ENCODE measurements at regions not wholly inside any gene's neighbourhood (a gene's known extent, or its start where the extent isn't known, plus 50 kb on each side); places are given as distances from the start of the nearest gene placed in this dataset.

GRCh38 chr6:112865131-112865530, 518.0 kb downstream of the RFPL4B start:
- TF ChIP-seq, protein P1, sequence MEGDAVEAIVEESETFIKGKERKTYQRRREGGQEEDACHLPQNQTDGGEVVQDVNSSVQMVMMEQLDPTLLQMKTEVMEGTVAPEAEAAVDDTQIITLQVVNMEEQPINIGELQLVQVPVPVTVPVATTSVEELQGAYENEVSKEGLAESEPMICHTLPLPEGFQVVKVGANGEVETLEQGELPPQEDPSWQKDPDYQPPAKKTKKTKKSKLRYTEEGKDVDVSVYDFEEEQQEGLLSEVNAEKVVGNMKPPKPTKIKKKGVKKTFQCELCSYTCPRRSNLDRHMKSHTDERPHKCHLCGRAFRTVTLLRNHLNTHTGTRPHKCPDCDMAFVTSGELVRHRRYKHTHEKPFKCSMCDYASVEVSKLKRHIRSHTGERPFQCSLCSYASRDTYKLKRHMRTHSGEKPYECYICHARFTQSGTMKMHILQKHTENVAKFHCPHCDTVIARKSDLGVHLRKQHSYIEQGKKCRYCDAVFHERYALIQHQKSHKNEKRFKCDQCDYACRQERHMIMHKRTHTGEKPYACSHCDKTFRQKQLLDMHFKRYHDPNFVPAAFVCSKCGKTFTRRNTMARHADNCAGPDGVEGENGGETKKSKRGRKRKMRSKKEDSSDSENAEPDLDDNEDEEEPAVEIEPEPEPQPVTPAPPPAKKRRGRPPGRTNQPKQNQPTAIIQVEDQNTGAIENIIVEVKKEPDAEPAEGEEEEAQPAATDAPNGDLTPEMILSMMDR (IDR thresholded peaks at IDR 0.05): no peak
- Histone ChIP-seq H3K27ac (no peak overlapping the region), H3K27me3 (no peaks in the 10 kb centered on the region), H3K4me1 (no peaks in the 10 kb centered on the region), H3K9me3 (peaks cover 0 to 10% of the 10 kb centered on the region in 2 donors), H3K36me3 (no peaks in the 10 kb centered on the region), H3K4me3 (no peak overlapping the region)
- DNase-seq (ENCODE audit: low spot score): no peak

GRCh38 chr6:112874881-112875280, 527.8 kb downstream of the RFPL4B start:
- DNase-seq (ENCODE audit: low spot score): no peak
- H3K27me3 ChIP-seq: no peaks in the 10 kb centered on the region

GRCh38 chr6:112877134-112878100, 530.3 kb downstream of the RFPL4B start:
- H3K36me3 ChIP-seq: no peaks in the 10 kb centered on the region
- no peak overlapping the region for H3K4me3 ChIP-seq
- peak overlapping the region in 1 of 2 donors; percentile 27 for H3K27ac ChIP-seq
- no peaks in the 10 kb centered on the region for H3K9me3 ChIP-seq
- H3K27me3 ChIP-seq: no peaks in the 10 kb centered on the region
- TF ChIP-seq, protein P1 (IDR thresholded peaks at IDR 0.05): no peak
- no peak for DNase-seq (ENCODE audit: low spot score)
- peaks cover 0 to 3% of the 10 kb centered on the region in 2 donors for H3K4me1 ChIP-seq

More at GRCh38 chr6:112874881-112875280, 527.8 kb downstream of the RFPL4B start:
- TF ChIP-seq, protein P1 (IDR thresholded peaks at IDR 0.05): no peak
- Histone ChIP-seq H3K9me3 (peaks cover 0 to 7% of the 10 kb centered on the region in 2 donors), H3K36me3 (no peaks in the 10 kb centered on the region), H3K4me3 (no peak overlapping the region), H3K27ac (no peak overlapping the region), H3K4me1 (peaks cover 0 to 3% of the 10 kb centered on the region in 2 donors)

DNA sequence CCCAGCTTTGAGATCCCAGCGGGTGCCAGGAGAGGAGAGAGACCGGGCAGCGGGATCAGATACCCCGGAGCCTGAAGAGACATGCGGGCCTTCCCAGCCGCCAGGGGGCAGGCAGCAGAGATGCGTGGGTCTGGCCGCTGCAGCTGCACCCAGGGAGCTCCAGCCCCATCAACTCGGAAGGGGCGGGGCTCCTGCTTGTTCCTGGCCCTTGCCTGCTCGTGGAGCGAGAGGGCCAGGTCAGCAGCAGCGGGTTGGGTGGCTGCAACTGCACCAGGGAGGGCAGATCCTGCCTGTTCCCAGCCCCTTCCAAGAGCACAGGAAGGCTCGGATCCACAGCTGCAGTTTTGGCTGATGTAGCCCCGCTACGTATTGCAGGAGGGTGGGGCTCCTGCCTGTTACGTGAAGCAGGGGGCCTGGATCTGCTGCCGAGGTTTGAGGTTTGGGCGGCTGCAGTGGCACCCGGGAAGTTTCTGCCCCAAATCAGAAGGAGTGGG, 532.8 kb downstream of the RFPL4B start:
- peaks cover 0 to 3% of the 10 kb centered on the region in 2 donors for H3K4me1 ChIP-seq
- TF ChIP-seq, protein P1 (IDR thresholded peaks at IDR 0.05): peak in 1 of 2 donors; percentile 13
- no peaks in the 10 kb centered on the region for H3K9me3 ChIP-seq
- no peaks in the 10 kb centered on the region for H3K36me3 ChIP-seq
- H3K27me3 ChIP-seq: no peaks in the 10 kb centered on the region
- DNase-seq (ENCODE audit: low spot score): no peak
- no peak overlapping the region for H3K4me3 ChIP-seq
- H3K27ac ChIP-seq: no peak overlapping the region

DNA sequence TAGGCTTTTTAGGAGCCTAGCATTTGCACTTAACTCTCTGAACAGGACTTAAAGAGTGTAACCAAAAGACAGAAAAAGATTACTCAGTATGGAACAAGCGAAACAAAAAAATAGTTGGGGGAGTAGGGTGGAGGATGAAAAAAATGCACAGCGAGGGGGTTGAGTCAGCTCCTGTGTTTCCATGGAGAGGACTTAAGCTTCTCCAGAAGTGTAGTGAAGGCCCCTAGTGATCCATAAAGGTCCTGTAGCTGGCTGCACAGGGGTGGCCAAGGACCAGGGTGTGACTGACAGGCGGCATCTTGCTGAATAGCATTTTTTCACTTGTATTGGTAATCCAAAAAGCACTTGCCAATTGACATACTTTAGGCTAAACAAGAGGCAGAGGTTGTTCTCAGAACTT, 533.9 kb downstream of the RFPL4B start:
- no peaks in the 10 kb centered on the region for H3K27me3 ChIP-seq
- TF ChIP-seq, protein P1 (IDR thresholded peaks at IDR 0.05): no peak
- DNase-seq (ENCODE audit: low spot score): no peak
- no peaks in the 10 kb centered on the region for H3K9me3 ChIP-seq
- peaks cover 0 to 3% of the 10 kb centered on the region in 2 donors for H3K4me1 ChIP-seq
- H3K36me3 ChIP-seq: no peaks in the 10 kb centered on the region
- H3K4me3 ChIP-seq: no peak overlapping the region
- H3K27ac ChIP-seq: no peak overlapping the region
